Cerebellar cortex (tissue), 1 donor: ENCODE measurements at regions not wholly inside any gene's neighbourhood (a gene's known extent, or its start where the extent isn't known, plus 50 kb on each side); places are given as distances from the start of the nearest gene placed in this dataset.
"Not testable (repeated sequence)": the region's sequence is repeated elsewhere in the genome, so short reads cannot be mapped to it uniquely, and the experiment has no call there.

Source experiments
- DNase-seq: peaks from one replicate; pipeline ENCODE4 v3.0.0-alpha.2; 2015; ENCODE audit warnings: low spot score

DNA sequence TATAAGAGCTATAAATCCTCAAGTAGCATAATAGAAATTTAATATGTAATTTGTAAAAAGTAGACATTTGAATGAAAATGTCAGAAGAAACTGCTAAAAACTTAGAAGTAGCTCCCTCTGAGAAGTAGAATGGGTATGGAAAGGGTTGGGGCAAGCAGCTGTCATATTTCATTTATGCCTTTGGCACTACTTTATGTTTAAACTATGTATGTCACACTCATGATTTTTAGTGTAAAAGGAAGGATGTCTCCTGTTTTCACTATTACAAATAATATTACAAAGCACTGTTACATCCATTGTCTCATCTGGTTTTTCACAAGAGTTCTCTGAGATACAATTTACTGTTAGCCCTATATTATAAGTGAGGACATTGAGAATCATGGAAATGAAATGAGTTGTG is 96.3 kb upstream of the ZNF462 start:
- DNase-seq: no peak

DNA sequence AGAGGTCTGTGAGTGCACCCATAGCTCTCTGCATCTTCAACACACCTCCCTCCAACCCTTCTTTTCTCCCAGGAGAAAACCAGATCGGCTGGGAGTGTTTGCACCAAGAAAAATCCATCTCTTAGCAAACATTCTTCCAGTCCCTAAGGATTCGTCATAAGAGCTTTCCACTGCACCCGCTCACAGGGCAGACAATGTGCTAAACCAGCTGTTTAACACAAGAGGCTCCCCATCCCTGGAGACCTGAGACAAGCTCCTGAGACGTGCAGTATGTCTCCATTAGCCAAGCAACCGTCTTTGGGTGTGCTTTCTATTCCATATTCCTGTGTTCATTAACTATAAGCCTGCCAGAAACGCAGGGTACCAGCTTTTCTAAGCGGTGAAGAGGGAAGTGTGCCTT is 93.6 kb upstream of the ZNF462 start:
- no peak for DNase-seq

DNA sequence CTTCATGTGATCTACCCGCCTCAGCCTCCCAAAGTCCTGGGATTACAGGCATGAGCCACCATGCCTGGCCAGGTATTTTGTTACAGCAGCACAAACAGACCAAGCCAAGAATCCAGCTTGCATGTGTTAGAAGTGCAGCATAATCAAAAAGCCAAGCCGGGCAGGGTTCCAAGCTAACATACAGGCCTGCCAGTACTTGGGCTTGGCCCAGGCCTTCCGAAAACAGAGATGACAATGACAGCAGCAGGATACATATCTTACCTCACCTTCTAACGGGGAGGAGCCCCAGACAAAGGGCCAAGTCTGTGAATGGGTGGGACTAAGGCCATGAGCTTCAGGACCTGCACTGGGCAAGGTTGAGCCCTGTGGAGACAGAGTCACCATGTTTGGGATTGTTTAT is 91.4 kb upstream of the ZNF462 start:
- DNase-seq: no peak

DNA sequence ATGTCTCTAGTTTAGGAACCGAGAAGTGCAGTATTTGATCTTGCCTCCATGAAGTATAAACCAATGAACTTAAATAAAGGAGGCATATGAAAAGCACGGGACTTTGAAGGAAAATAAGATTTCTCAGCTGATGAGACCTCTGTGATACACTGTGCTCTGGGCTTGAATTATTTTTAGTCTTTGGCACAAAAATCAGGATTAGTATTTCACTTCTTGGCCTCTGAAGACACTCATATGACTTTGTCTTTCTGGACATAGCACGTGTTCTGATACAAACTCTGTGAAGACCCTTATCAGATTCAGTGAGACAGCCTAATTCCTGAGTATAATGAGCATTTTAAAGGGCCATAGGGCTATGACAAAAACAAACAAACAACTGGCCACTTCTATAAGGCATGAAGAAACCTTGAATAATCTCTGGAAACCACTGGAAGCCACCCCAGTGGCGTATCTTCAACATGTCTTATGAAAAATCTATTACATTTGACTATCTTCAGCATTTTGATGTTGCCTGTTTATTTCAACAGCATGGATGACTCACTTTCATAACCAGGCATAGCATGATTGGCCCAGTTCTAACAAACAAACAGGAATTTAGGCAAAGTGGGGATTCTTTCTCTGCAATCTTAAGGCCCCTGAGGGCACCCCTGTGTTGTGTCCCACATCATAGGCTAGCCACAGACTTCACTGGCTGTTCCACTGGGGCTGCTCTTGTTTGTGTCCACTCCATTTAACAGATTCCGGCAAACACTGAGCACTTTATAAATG is 90.3 kb upstream of the ZNF462 start:
- DNase-seq: no peak

DNA sequence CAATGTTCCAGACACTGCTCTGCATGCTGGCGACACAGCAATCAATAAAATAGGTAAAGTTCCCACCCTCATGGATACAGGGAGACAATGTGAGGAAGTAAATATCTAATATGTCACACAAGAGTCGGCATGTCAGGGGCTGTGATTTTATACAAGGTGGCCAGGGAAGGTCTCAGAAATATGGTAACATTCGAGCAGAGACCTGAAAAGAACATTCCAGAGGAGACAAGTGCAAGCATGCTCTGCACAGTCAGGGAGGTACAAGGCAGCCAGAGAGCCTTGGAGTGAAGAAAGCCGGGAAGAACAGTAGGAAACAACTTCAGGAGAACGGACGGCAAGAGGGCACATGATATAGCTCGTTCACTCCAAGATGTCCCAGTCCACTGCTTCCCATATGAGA is 89.2 kb upstream of the ZNF462 start:
- DNase-seq: no peak

DNA sequence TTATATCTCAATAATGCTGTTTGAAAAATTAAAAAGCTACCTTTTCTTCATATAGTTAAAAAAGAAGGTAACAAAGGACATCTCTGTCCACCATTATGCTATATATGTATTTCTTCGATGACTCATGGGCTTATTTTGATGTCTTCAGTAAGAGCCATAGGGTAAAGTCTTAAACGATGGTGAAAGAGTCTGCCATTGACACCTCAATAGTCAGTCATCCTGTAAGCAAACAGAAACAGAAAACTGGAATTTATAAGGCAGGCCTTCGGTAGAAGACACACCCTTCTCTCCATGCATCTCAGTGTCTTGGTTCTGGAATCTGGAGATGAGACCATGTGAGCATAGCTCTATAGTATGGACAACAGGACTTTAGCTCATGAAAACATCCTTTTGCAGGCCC is 87.0 kb upstream of the ZNF462 start:
- no peak for DNase-seq

DNA sequence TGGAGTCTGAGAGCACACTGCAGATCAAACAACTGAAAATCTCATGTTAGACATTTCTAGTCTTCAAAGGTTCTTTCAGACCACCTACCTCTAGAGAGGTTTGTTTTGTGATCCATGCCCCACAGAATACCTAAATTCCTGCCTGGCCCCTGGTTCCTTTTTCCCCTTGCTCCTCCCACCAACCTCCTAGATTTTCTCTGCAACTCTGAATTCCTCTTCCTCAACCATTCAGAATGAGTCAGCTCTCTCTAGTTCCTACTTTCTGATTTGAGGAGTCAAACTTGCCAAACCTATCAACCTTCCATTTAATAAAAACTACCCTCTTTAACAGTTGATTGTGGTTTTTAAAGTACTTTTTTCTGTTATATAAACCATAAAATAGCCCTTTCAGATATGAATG is 83.2 kb upstream of the ZNF462 start:
- no peak for DNase-seq

DNA sequence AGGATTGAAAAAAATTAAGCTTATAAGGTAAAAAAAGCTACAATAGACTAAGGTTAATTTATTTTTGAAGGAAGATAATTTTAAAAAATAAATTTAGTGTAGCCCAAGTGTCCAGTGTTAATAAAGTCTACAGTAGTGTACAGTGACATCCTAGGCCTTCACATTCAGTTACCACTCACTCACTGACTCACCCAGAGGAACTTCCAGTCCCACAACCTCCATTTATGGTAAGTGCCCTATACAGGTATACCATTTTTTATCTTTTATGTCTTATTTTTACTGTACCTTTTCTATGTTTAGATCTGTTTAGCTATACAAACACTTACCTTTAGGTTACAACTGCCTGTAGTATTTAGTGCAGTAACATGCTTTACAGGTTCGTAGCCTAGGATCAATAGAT is 79.8 kb upstream of the ZNF462 start:
- DNase-seq: no peak

DNA sequence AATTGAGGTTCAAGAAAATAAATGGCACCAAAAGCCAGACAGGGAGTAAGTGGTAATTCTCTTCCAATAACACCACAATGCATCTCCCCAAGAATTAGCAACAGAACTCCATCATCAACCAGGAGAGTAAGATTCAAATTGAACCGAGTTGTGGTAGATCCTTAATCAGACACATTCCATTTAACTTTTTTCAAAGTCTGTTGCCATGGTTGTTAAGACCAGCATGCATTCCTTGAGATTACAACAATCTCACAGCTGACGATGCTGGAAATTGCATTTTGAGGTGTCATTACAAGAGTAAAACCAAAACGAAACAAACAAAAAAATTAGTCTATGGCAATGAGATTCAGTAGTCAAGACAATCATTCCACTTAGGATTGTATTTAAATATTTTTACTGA is 78.9 kb upstream of the ZNF462 start:
- DNase-seq: no peak

DNA sequence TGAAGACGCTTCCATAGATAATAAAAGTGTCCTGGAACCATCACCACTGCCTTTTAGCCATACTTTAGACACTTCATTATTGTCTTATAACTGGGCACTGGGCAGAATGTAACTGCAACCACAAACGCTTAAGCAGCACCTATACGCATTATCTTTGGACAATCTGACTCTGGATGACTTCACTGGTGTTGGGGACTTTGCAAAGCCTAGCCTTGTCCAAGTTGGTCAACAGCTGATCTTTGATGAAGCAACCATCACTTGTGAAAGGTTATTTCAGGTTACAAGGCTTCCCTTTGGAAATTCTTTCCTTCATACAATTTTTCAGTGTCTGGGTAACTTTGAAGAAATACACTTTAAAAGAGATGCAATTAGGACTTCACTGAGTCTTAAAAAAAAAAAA is 77.8 kb upstream of the ZNF462 start:
- DNase-seq: no peak

DNA sequence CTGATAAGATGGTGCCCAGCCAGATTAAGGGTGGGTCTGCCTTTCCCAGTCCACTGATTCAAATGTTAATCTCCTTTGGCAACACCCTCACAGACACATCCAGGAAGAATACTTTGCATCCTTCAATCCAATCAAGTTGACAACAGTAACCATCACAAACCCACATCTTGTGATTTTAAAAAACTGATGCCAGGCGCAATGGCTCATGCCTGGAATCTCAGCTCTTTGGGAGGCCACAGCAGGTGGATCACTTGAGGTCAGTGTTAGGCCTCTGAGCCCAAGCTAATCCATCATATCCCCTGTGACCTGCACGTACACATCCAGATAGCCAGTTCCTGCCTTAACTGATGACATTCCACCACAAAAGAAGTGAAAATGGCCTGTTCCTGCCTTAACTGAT is 74.9 kb upstream of the ZNF462 start:
- not testable (repeated sequence) for DNase-seq

DNA sequence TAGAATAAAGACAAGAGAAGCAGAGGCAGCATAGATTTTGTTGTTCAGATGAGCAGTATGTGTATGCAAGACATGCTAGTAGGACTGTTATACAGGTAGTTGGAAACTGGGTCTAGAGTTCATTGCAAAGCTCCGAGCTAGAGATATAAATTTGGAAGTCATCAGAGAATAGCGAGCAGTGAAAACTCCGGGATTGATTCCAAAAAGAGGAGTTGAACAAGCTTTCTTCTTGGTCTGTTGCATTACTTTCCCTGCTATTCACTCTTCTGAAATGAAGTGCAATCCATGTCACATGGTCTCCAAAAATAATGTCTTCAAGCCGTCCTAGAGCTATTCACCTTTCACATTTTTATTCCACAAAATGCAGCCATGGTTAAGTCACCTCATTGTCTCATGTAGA is 67.9 kb upstream of the ZNF462 start:
- DNase-seq: no peak

DNA sequence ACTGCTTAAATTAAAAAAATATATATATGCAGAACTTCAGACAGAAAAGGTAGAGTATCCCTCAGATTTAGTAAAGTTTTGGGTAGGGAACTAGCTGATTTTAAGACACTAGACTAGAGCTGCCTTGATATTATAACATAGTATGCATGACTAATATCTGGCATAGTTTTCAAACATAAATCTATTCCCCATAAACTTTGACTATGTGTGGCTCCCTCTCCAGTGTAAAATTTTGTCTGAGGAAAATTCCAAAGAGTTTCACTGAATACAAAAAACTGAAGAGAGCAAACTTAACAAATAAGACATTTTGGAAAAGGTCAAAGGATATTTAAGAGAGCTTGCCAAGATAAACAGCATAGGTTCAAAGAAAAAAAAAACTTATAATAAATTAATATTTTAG is 66.2 kb upstream of the ZNF462 start:
- DNase-seq: no peak

DNA sequence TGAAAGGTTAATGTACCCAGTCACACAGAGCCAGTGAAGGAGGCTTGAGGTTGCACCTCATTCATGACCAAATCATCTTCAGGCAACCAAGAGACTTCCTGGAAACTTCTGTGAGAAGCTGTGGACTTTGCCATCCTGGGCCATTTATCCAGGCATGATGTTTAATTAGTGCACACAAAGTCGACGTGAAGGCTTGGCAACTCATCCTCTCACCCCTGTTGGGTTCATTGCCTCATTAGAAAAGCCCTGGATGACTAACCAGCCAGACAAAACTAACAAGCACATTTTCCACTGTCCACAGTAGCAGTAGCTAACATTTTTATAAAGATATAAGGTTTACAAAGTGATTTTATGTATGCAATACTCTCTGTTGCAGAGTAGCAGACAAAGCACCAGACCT is 65.7 kb upstream of the ZNF462 start:
- DNase-seq: no peak

DNA sequence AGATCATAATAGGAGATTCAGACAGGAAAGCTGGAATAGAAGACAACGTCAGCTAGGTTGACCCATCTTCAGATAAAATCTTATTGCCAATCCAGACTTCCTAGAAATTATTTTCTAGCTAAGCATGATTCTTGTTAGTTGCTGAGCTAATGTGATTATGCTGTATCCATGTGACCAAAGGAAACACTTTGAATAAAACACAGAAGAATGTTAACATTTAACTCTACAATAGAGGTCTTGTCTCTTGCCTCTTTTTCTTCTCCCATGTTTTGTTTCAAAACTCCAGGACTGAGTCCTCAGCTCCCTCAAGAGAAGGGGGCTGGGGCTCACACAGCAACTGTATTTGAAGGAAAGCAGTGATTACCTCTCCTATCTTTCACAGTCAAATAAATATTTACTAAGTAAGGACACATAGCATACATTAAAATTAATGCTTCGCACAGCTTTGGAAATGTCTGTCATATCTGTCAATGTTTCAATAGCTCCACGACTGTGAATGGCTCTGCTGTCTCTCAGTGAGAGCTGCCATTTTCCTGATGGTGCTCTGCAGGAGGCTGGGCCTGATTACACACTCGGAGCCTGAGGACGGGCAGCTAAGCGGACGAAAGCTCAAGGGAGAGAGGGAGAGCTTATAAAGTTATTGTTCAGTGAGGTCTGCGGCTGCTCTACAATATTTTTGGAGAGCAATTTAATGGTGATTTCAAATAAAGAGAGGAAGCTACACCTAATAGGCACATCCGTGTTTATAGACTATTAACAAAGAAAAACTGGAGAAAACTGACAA is 64.8 kb upstream of the ZNF462 start:
- DNase-seq: no peak

DNA sequence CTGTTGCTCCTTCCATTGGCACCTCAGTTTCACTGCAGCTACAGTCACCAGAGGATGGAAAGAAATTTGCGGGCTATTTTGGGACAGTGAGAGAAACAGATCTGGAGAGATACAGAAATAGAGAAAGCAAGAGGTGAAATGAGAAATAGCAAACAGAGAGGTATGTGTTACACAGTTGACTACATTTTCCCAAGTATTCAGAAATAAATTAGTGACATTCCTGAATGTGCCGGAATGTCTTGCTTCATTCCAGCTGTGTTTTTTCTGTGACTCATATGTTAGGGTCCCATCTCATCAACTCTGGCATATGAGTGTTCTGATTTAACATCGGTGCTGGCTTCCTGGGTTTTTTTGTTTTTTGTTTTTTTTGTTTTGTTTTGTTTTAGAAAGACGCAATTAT is 63.8 kb upstream of the ZNF462 start:
- no peak for DNase-seq

DNA sequence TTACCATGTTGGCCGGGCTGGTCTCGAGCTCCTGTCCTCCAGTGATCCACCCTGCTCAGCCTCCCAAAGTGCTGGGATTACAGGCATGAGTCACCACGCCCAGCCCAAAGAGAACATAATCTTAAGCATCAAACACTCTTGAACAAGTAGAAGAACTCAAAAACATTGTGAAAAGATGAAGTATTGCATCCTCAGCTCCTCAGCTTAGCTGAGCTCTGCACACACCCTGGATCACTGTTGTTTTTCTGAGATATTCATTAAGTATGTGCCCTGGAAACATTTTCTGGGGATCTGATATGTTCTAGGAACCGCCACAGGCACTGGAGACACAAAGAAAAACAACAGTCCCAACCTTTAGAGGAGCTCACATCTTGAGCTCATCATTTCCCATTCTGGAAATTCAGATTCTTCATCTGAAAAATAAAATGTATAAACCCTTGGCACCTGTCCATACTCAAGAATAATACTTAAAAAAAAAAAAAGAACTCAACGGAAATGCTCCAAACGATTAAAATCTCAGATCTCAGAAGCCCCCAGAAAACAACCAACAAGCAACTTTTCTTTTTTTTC is 62.2 kb upstream of the ZNF462 start:
- DNase-seq: no peak

DNA sequence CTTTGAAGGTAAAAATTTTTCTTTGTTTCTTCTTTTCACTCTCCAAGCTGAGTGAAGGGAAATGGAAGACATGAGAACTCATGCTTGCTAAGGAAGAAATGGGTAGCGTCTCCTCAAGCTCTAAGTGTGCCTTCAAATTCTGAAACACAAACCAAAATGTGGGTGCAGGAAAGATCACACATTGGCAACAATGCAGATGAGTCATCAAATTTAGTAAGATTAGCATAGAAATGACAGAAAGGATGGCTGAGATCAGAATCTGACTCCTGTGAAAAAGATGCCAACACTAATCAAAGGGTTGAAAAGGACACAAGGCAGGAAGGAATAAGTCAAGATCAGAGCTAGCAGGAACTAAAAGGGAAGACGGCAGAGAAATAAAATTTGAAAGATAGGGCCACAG is 61.1 kb upstream of the ZNF462 start:
- no peak for DNase-seq
